ENCODE measurements at regions not wholly inside any gene's neighbourhood (a gene's known extent, or its start where the extent isn't known, plus 50 kb on each side); places are given as distances from the start of the nearest gene placed in this dataset.
"Not testable (repeated sequence)": the region's sequence is repeated elsewhere in the genome, so short reads cannot be mapped to it uniquely, and the experiment has no call there.

DNA sequence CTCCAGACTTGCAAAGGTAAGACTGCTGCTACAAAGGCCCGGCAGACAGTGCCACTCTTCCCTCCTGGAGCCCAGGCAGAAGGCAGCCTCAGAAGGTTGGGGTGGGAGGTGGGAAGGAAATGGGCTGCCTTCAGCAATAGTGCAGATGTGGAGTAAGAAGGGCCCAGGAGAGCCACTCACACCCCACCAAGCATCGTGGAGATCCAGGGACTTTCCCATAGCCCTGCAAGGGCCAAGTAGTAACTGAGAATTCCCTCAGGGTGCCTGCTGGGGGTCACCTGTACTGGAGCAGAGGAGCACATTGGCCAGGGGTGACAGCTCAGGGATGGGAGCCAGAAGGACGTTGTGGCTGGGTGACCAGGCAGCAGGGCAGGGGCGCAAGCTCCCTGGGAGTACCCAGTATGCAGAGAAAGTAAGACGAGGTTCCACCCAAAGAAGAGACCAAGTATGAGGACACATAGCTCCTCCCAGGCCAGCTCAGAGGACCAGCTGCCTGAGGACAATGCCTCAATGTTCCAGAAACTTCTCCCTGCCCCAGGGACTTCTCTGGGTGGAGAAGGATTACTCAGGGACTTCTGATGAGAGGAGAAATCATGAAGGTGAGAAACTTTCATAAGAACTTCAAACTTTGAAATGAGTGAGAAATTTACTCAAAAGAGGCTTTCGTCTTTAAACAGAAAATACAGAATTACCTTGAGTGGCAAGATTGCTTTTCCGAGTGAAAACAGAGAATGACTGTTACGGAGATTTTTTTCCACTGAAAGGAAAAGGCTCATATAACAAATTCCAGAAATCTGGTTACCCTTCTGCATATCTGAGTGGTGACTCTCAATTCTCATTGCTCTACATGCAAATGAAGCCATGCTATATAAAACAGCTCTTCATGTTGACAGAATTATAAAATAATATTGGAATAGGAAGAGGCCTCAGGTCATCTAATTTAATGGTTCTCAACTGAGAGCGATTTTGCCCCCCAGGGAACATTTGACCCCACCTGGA lies 87.9 kb upstream of the TRIO start:
- no peak for DNase-seq (ENCODE audit: low read depth in 2 of 3, low spot score in 2 of 3)

DNA sequence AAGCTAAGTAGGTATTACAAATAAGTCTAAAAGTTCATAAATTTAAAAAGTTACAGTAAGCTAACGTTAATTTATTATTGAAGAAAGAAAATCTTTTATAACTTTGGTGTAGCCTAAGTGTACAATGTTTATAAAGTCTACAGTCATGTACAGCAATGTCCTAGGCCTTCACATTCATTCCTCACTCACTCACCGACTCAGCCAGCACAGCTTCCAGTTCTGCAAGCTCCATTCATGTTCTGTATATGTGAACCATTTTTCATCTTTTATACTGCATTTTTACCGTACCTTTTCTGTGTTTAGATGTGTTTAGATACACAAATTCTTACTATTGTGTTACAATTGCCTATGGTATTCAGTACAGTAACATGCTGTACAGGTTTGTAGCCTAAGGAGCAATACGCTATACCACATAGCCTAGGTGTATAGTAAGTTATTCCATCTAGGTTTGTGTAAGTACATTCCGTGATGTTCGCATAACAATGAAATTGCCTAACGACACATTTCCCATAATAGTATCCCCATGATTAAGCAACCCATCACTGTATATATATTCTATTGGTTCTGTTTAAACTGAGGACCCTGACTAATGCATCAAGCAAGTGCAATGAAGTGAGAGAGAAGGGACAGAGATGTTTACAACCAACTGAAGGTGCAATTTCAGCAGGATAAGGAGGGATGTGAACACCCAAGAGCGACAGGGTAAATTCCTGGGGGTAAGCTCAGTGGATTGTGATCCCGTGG lies 88.9 kb upstream of the TRIO start:
- no peak for DNase-seq (ENCODE audit: low read depth in 2 of 3, low spot score in 2 of 3)

DNA sequence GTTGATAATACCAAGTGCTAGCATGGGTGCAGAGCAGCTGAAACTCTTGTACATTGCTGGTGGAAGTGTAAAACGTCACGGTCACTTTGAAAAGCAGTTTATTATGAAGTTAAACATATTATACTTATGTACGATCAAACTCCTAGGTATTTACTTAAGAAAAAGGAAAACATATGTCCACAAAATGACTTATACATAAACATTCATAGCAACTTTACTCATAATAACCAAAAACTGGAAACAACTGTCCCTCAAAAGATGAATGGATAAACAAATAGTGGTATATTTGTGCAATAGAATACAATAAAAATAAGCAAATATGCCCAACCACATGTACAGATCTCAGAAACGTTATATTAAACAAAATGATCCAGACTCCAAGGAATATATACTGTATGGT lies 92.3 kb upstream of the TRIO start:
- no peak for DNase-seq (ENCODE audit: low read depth in 2 of 3, low spot score in 2 of 3)

DNA sequence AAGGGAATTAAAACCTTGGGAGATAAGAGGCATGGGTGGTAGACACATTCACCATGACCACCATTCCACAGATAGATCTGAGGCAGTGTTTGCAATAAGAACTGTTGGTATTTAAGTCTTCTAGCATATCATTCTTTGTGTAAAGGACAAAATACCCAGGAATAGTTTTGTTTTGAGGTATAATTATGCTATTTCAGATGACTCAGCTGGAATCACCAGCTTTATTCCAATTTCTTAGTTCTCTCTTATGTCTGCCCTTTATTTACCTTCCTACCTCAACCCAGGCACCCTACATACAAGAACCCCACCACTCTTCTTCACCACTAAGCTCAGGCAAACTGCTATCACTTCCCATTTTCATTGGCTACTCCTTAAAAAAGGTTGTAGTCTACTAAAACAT lies 94.7 kb upstream of the TRIO start:
- no peak for DNase-seq (ENCODE audit: low read depth in 2 of 3, low spot score in 2 of 3)

DNA sequence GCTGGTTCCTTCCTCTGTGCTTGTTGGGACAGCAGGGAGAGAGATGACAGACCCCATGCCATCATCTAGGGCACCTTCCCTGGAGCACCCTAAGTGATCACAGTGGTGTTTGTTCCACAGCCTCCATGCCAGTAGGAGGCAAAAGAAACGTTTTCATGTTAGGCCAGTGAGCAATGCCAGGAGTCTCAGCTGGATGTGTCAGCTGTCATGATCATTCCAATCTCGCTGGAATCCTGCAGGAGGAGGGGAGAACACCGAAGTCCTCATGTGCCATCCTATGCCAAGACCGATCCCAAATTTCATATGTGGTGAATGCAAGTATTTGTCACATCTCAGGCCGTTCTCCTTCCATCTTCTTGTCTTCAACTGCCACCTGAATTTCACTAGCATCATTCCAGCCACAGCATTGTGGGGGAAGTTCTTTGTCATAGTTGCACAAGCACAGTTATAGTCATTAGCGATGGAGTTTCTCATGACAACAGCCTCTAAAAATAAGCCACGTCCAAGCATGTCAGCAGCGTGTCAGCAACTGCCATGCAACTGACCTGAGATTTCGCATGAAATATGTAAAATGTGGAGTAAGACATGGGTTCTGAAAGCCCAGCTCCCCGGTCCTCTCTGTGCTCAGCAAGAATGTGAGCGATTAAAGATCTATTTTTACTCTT lies 97.2 kb upstream of the DNAH5 start:
- DNase-seq (ENCODE audit: low read depth in 2 of 3, low spot score in 2 of 3), result no peak

DNA sequence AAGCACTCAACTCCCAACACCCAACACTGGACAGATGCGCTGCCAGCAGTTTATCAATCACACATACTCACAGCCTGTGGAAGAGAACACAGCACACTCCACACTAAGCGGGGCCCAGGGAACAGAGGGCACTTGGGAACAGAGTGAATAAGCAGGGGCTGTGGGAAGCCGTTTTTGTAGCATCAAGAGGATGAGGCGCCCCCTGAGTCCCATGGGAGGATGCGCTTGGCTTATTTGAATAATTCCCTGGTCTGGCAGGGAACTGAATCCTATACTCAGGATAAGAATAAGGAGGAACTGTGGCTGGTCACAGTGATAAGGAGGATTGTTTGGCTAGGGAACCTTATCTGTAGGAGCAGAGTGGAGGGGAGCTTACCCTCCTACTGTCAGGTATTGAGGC lies 96.1 kb upstream of the DNAH5 start:
- DNase-seq (ENCODE audit: low read depth in 2 of 3, low spot score in 2 of 3), result no peak

DNA sequence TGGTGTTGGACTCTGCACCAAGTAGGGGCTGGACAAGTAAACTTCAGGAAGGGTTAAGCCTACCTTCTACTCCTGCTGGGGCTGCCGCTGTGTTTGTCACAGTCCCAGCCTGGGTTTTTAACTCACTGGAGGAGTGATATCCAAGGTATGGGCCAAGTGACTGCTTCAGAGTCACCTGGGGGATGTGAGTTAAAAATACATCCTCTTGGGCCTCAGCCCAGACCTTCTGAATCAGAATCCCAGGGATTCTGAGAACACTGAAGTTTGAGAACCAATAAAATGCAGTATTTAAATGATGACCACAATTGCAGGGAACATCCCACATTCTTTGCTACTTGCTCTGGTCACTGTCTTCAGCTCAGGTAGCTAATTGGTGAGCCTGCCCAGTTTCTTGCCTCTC lies 95.1 kb upstream of the DNAH5 start:
- DNase-seq (ENCODE audit: low read depth in 2 of 3, low spot score in 2 of 3), result no peak

DNA sequence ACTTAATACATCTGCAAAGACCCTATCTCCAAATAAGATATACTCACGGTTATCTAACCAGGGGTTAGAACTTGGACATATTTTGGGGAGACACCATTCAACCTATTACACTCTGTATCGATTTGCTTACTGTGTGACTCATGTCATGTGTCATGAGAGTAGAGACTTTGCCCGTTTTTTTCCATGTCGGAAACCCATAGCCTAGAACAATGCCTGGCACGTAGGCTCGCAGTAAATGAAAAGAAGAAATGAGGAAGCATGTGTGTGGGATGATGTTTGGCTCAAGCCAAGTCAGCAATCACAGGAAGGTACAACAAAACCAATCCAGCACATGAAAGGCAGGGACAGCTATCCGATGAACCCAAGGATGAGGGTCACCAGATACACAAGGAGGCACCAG lies 94.6 kb upstream of the DNAH5 start:
- DNase-seq (ENCODE audit: low read depth in 2 of 3, low spot score in 2 of 3), result no peak

- DNase-seq (ENCODE audit: low read depth in 2 of 3, low spot score in 2 of 3), result no peak
These were observed 94.0 kb upstream of the DNAH5 start for GRCh38 chr5:14038341-14038959.

- DNase-seq (ENCODE audit: low read depth in 2 of 3, low spot score in 2 of 3), result no peak
These were observed 92.5 kb upstream of the DNAH5 start for GRCh38 chr5:14036947-14037346.

DNA sequence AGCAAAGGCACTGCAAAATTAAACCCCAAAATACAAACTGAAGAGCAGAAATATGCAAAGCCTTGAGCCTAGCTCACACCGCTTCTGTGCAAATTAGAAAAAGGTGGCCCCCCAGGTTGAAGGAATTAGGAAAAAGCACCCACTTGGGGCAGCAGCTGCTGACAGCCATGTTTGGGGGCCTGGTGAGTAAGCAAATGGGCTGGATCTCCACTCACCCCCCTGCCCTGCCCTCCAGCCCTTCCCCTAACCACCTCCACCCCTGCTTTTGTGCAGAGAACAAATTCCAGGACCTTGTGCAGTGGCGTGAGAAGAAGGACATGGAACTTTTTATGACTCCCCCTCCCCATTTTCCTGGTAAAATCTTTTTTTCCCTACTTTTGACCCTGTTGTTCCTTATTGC lies 92.0 kb upstream of the DNAH5 start:
- DNase-seq (ENCODE audit: low read depth in 2 of 3, low spot score in 2 of 3), result no peak

- DNase-seq (ENCODE audit: low read depth in 2 of 3, low spot score in 2 of 3), result no peak
These were observed 91.5 kb upstream of the DNAH5 start for GRCh38 chr5:14035859-14036503.

GRCh38 chr5:14034963-14035362 lies 90.5 kb upstream of the DNAH5 start:
- no peak for DNase-seq (ENCODE audit: low read depth in 2 of 3, low spot score in 2 of 3)

DNA sequence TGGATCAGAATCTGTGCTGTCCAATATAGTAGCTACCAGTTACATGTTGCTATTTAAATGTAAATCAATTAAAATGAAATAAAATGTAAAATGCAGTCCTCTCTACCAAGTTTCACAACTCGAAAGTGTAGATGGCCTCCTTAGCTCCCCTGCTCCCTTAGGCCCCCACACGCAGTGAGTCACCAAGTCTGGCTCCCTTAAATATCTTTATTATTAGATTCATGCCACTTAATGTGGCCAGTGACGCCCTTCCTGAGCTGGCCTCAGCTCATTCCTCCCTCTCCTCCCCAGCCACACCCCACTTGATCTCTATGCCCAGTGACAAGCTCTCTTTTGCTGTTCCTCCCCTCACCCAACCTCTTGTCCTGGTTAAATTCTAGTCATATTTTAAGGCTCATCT lies 88.4 kb upstream of the DNAH5 start:
- DNase-seq (ENCODE audit: low read depth in 2 of 3, low spot score in 2 of 3), result no peak

DNA sequence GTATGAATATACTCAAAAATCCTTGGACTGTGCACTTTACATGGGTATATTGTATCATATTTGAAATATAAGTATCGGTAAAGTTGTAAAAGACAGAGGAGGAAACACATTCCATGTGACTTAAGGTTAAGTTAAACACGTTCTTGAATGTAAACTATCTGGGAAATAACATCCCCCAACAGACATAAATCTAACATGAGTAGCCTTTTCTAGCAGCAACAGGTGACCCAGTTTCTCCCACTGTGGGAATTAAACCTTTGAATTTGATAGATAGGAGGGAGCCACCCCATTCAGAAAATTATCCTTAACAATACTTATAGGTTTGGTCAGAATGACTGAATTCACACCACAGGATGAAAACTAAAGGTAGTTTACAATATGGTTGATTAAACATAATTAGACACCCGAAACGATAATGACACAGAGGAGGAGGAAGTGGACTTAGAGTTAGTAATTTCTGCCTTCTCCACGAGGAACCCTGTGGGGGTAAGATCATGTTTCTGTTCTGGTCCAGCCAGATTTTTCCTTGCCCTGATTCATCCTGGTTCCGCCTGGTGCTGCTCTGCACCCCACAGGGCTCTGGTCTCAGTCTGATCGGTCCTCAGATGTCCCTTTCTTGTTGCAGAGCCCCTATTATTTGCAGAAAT lies 84.6 kb upstream of the DNAH5 start:
- no peak for DNase-seq (ENCODE audit: low read depth in 2 of 3, low spot score in 2 of 3)

DNA sequence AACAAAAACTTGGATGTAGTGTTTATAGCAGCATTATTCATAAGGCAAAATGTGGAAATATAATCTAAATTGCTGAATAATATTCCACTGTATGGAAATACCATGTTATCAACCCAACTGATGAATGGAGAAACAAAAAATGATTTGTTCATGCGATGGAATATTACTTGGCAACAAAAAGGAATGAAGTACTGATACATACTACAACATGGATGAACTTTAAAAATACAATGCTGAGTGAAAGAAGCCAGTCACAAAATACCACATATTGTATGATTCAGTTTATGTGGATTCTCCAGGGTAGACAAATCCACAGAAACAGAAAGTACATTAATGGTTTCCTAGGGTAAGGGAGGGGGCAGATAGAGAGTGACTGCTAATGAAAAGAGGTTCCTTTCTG lies 83.7 kb upstream of the DNAH5 start:
- DNase-seq (ENCODE audit: low read depth in 2 of 3, low spot score in 2 of 3), result no peak

GRCh38 chr5:14025569-14026286 lies 81.2 kb upstream of the DNAH5 start:
- no peak for DNase-seq (ENCODE audit: low read depth in 2 of 3, low spot score in 2 of 3)

DNA sequence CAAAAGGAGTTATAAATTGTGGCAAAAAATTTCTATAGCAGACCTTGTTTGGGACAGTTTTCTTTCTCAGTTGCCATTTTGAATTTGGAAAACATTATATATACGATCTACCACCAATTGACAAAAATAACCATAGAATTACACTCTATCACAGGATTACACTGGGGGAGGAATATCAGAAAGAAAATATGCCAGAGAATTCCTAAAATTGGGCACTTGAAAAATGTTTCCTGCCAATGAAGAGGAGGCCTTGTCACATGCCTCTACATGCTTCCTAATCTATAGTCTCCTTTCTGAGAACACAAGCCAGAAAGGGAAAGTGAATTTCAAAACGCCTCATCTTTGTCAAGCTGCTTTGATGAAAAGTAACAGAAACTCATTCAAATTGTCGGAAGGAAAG lies 78.5 kb upstream of the DNAH5 start:
- DNase-seq (ENCODE audit: low read depth in 2 of 3, low spot score in 2 of 3), result no peak

DNA sequence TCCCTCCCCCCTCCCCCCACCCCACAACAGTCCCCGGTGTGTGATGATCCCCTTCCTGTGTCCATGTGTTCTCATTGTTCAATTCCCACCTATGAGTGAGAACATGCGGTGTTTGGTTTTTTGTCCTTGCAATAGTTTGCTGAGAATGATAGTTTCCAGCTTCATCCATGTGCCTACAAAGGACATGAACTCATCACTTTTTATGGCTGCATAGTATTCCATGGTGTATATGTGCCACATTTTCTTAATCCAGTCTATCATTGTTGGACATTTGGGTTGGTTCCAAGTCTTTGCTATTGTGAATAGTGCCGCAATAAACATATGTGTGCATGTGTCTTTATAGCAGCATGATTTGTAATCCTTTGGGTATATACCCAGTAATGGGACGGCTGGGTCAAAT lies 76.5 kb upstream of the DNAH5 start:
- DNase-seq (ENCODE audit: low read depth in 2 of 3, low spot score in 2 of 3), result not testable (repeated sequence)
